ENCODE measurements at regions not wholly inside any gene's neighbourhood (a gene's known extent, or its start where the extent isn't known, plus 50 kb on each side); places are given as distances from the start of the nearest gene placed in this dataset.

DNA sequence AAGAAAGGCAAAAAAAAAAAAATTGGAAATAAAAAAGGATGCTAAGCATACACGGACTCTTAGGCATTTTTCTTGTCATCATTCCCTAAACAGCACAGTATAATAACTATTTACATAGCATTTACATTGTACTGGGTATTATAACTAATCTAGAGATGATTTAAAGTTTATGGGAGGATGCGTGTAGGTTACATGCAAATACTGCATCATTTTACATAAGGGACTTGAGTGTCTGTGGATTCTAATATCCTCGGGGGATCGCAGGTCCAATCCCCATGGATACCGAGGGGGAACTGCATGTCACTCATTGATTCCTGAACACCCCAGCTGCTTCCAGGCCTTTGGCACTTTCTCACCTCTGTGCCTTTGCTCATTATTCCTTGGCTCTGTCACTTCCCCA, 57.8 kb upstream of the SIPA1L2 start:
- H2AFZ ChIP-seq (ENCODE audit: low read depth, low read length, poor library complexity, severe bottlenecking): no peak overlapping the region
- ChIA-PET RAD21 (ENCODE audit: low non-redundant PET in 1 of 2, low total read pairs in 2 of 2, uncharacterized antibody in 2 of 2, unreplicated experiment in 2 of 2) (no interaction called here), CTCF (no interaction called here), POLR2A (no interaction called here)
- H3K4me2 ChIP-seq (ENCODE audit: low read length): no peak overlapping the region
- no peak overlapping the region for H3K4me3 ChIP-seq (replicated peaks in 1 of 2; ENCODE audit: low read depth in 1 of 2, low read length in 2 of 2)
- no peaks in the 10 kb centered on the region for H3K36me3 ChIP-seq (ENCODE audit: control insufficient read depth in 1 of 2, insufficient read depth in 2 of 2, low read length in 2 of 2)
- DNase-seq (ENCODE audit: low read depth, low spot score) (no peak), ATAC-seq (no peak)
- H3K27me3 ChIP-seq (ENCODE audit: insufficient read depth, low read length): peaks cover 3% of the 10 kb centered on the region; the same call in 1 of the 2 replicates
- H3K4me1 ChIP-seq (ENCODE audit: control insufficient read depth in 1 of 2, insufficient read depth in 2 of 2, low read length in 2 of 2): no peaks in the 10 kb centered on the region
- H3K27ac ChIP-seq (ENCODE audit: low read depth, low read length): no peak overlapping the region
- no peak overlapping the region for H3K9ac ChIP-seq (ENCODE audit: low read length)
- intact Hi-C loops (cut with micrococcal nuclease): no loop called here
- H3K79me2 ChIP-seq (ENCODE audit: insufficient read depth, low read length): no peaks in the 10 kb centered on the region
- TF ChIP-seq, protein P1, sequence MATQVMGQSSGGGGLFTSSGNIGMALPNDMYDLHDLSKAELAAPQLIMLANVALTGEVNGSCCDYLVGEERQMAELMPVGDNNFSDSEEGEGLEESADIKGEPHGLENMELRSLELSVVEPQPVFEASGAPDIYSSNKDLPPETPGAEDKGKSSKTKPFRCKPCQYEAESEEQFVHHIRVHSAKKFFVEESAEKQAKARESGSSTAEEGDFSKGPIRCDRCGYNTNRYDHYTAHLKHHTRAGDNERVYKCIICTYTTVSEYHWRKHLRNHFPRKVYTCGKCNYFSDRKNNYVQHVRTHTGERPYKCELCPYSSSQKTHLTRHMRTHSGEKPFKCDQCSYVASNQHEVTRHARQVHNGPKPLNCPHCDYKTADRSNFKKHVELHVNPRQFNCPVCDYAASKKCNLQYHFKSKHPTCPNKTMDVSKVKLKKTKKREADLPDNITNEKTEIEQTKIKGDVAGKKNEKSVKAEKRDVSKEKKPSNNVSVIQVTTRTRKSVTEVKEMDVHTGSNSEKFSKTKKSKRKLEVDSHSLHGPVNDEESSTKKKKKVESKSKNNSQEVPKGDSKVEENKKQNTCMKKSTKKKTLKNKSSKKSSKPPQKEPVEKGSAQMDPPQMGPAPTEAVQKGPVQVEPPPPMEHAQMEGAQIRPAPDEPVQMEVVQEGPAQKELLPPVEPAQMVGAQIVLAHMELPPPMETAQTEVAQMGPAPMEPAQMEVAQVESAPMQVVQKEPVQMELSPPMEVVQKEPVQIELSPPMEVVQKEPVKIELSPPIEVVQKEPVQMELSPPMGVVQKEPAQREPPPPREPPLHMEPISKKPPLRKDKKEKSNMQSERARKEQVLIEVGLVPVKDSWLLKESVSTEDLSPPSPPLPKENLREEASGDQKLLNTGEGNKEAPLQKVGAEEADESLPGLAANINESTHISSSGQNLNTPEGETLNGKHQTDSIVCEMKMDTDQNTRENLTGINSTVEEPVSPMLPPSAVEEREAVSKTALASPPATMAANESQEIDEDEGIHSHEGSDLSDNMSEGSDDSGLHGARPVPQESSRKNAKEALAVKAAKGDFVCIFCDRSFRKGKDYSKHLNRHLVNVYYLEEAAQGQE (IDR thresholded peaks at IDR 0.05; ENCODE audit: low read depth): no peak
- TF ChIP-seq SIN3A (IDR thresholded peaks at IDR 0.05; ENCODE audit: low read depth) (no peak), ELF1 (IDR thresholded peaks at IDR 0.05; ENCODE audit: borderline replicate concordance, low read depth) (no peak), CBX3 (IDR thresholded peaks at IDR 0.05; ENCODE audit: low read depth) (no peak), EGR1 (IDR thresholded peaks at IDR 0.05; ENCODE audit: low read depth) (no peak)
- H4K20me1 ChIP-seq (ENCODE audit: insufficient read depth): no peaks in the 10 kb centered on the region
- no TSS peak for BruUV-seq (replicated peaks)
- H3K9me2 ChIP-seq (ENCODE audit: insufficient read depth): no peaks in the 10 kb centered on the region
- no peaks in the 10 kb centered on the region for H3K9me3 ChIP-seq (ENCODE audit: control insufficient read depth in 1 of 2, insufficient read depth in 1 of 2, low read depth in 1 of 2, low read length in 2 of 2)

DNA sequence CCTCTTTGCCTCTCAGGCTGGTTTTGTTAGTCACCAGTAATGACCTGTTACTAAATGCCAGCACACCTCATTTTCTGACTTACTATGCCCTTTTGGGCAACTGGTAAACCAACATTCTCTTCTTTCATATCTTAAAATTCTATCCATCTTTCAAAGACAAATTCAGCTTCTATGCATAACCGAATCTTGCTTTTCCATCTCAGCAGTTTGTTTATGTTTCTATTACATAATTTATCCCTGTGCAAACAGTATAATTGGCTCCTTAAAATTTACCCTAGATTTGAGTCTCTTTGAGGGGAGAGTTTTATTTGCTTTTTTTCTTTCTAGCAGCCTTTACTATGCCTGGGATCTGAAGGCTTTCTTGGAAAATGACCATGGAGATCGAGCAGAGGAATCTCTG, 58.5 kb upstream of the SIPA1L2 start:
- RAD21 ChIA-PET (ENCODE audit: low non-redundant PET in 1 of 2, low total read pairs in 2 of 2, uncharacterized antibody in 2 of 2, unreplicated experiment in 2 of 2): no interaction called here
- H3K9ac ChIP-seq (ENCODE audit: low read length): no peak overlapping the region
- H3K4me1 ChIP-seq (ENCODE audit: control insufficient read depth in 1 of 2, insufficient read depth in 2 of 2, low read length in 2 of 2): no peaks in the 10 kb centered on the region
- no peak overlapping the region for H3K4me3 ChIP-seq (replicated peaks in 1 of 2; ENCODE audit: low read depth in 1 of 2, low read length in 2 of 2)
- no peaks in the 10 kb centered on the region for H4K20me1 ChIP-seq (ENCODE audit: insufficient read depth)
- peaks cover 7% of the 10 kb centered on the region; the same call in 1 of the 2 replicates for H3K27me3 ChIP-seq (ENCODE audit: insufficient read depth, low read length)
- ATAC-seq (no peak), DNase-seq (ENCODE audit: low read depth, low spot score) (no peak)
- H3K9me3 ChIP-seq (ENCODE audit: control insufficient read depth in 1 of 2, insufficient read depth in 1 of 2, low read depth in 1 of 2, low read length in 2 of 2): no peaks in the 10 kb centered on the region
- BruUV-seq (replicated peaks): no TSS peak
- H3K36me3 ChIP-seq (ENCODE audit: control insufficient read depth in 1 of 2, insufficient read depth in 2 of 2, low read length in 2 of 2): no peaks in the 10 kb centered on the region
- H3K9me2 ChIP-seq (ENCODE audit: insufficient read depth): no peaks in the 10 kb centered on the region
- no peak overlapping the region for H2AFZ ChIP-seq (ENCODE audit: low read depth, low read length, poor library complexity, severe bottlenecking)
- CTCF ChIA-PET: no interaction called here
- intact Hi-C loops (cut with micrococcal nuclease): no loop called here
- no peak overlapping the region for H3K4me2 ChIP-seq (ENCODE audit: low read length)
- POLR2A ChIA-PET: no interaction called here
- no peak overlapping the region for H3K27ac ChIP-seq (ENCODE audit: low read depth, low read length)
- no peaks in the 10 kb centered on the region for H3K79me2 ChIP-seq (ENCODE audit: insufficient read depth, low read length)
- TF ChIP-seq, protein P2, sequence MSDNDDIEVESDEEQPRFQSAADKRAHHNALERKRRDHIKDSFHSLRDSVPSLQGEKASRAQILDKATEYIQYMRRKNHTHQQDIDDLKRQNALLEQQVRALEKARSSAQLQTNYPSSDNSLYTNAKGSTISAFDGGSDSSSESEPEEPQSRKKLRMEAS (IDR thresholded peaks at IDR 0.05): no peak
- TF ChIP-seq YY1 (IDR thresholded peaks at IDR 0.05; ENCODE audit: extremely low read depth, insufficient replicate concordance, low read depth, low read length) (no peak), SIN3A (IDR thresholded peaks at IDR 0.05; ENCODE audit: low read depth) (no peak), ZNF274 (IDR thresholded peaks at IDR 0.05; ENCODE audit: low read depth, low read length) (no peak), JUND (IDR thresholded peaks at IDR 0.05) (no peak), SRF (IDR thresholded peaks at IDR 0.05; ENCODE audit: low read depth) (no peak), SP1 (IDR thresholded peaks at IDR 0.05; ENCODE audit: low read depth) (no peak), ELF1 (IDR thresholded peaks at IDR 0.05; ENCODE audit: borderline replicate concordance, low read depth) (no peak), EZH2 (IDR thresholded peaks at IDR 0.05) (no peak), EZH2phosphoT487 (IDR thresholded peaks at IDR 0.05; ENCODE audit: borderline replicate concordance) (no peak), RAD21 (IDR thresholded peaks at IDR 0.05; ENCODE audit: low read depth) (no peak), ZFX (IDR thresholded peaks at IDR 0.05) (no peak), CBX3 (IDR thresholded peaks at IDR 0.05; ENCODE audit: low read depth) (no peak)
- TF ChIP-seq, protein P1 (IDR thresholded peaks at IDR 0.05; ENCODE audit: low read depth): no peak
